WTC11 (cell line): ENCODE measurements at regions not wholly inside any gene's neighbourhood (a gene's known extent, or its start where the extent isn't known, plus 50 kb on each side); places are given as distances from the start of the nearest gene placed in this dataset.

Experiments
- ATAC-seq: fragments of 200-7000 bp; cut with Tn5 transposase; 2 replicates; pipeline ENCODE4 v1.10.0; 2021; ENCODE audit warnings: mild to moderate bottlenecking, moderate library complexity
- CTCF ChIA-PET: fragments of 300-600 bp; sonication (Branson Sonifier 250); formaldehyde crosslinking; loops from one replicate; lab custom pipeline; 2021; ENCODE audit warnings: antibody characterized with exemption; lab: Charles Lee
- POLR2A ChIA-PET: fragments of 350-600 bp; sonication (Branson Sonifier 250); formaldehyde crosslinking; loops from one replicate; lab custom pipeline; 2021; ENCODE audit warnings: antibody characterized with exemption; lab: Charles Lee
- DNase-seq: peaks from one replicate; pipeline ENCODE4 v3.0.0; 2021; ENCODE audit warnings: low spot score
- H3K27ac Mint-ChIP-seq: 2 replicates; pipeline ENCODE4 v1.8.0; 2021; ENCODE audit warnings: mixed read lengths
- H3K27me3 Mint-ChIP-seq: 2 replicates; pipeline ENCODE4 v1.8.0; 2021; ENCODE audit warnings: low read depth, mild to moderate bottlenecking, moderate library complexity, mixed read lengths
- H3K36me3 Mint-ChIP-seq: 2 replicates; pipeline ENCODE4 v1.8.0; 2021; ENCODE audit warnings: mixed read lengths
- H3K4me1 Mint-ChIP-seq: 2 replicates; pipeline ENCODE4 v1.8.0; 2022; ENCODE audit warnings: mixed read lengths
- H3K4me3 Mint-ChIP-seq: 2 replicates; pipeline ENCODE4 v1.8.0; 2021; ENCODE audit warnings: mild to moderate bottlenecking, moderate library complexity, mixed read lengths
- H3K9me3 Mint-ChIP-seq: 2 replicates; pipeline ENCODE4 v1.8.0; 2021; ENCODE audit warnings: mixed read lengths
- ARID4B ChIP-seq: sonication (generic); formaldehyde crosslinking; IDR thresholded peaks from 2 replicates; pipeline ENCODE4 v1.8.0; 2023; ENCODE audit warnings: missing genetic modification reagents, mild to moderate bottlenecking, borderline replicate concordance
- ATF1 ChIP-seq: sonication (generic); formaldehyde crosslinking; IDR thresholded peaks from 2 replicates; pipeline ENCODE4 v1.8.1; 2023; ENCODE audit warnings: mild to moderate bottlenecking, moderate library complexity, missing genetic modification reagents
- ATF3 ChIP-seq: sonication (generic); formaldehyde crosslinking; conservative IDR thresholded peaks from 2 replicates; pipeline ENCODE4 v1.8.1; 2022; ENCODE audit warnings: mild to moderate bottlenecking, missing genetic modification reagents
- CREM ChIP-seq: sonication (generic); formaldehyde crosslinking; IDR thresholded peaks from 2 replicates; pipeline ENCODE4 v1.8.1; 2022; ENCODE audit warnings: mild to moderate bottlenecking, missing genetic modification reagents, moderate library complexity
- E2F5 ChIP-seq: sonication (generic); formaldehyde crosslinking; IDR thresholded peaks from 2 replicates; pipeline ENCODE4 v1.8.1; 2022; ENCODE audit warnings: mild to moderate bottlenecking, moderate library complexity, missing genetic modification reagents
- FOXK1 ChIP-seq: sonication (generic); formaldehyde crosslinking; IDR thresholded peaks from 2 replicates; pipeline ENCODE4 v1.8.0; 2022; ENCODE audit warnings: mild to moderate bottlenecking, moderate library complexity, missing genetic modification reagents
- FOXP4 ChIP-seq: sonication (generic); formaldehyde crosslinking; IDR thresholded peaks from 2 replicates; pipeline ENCODE4 v1.8.0; 2022; ENCODE audit warnings: mild to moderate bottlenecking, missing genetic modification reagents
- GABPB1 ChIP-seq: sonication (generic); formaldehyde crosslinking; IDR thresholded peaks from 2 replicates; pipeline ENCODE4 v1.8.1; 2023; ENCODE audit warnings: mild to moderate bottlenecking, missing genetic modification reagents
- GTF2I ChIP-seq: fragments of 250-450 bp; sonication (Bioruptor Pico); conservative IDR thresholded peaks from 2 replicates; pipeline ENCODE4 v1.4.0; 2021; ENCODE audit warnings: mild to moderate bottlenecking
- MYBL2 ChIP-seq: sonication (generic); formaldehyde crosslinking; IDR thresholded peaks from 2 replicates; pipeline ENCODE4 v1.8.1; 2023; ENCODE audit warnings: mild to moderate bottlenecking, moderate library complexity, missing genetic modification reagents
- NFYB ChIP-seq: sonication (generic); formaldehyde crosslinking; conservative IDR thresholded peaks from 2 replicates; pipeline ENCODE4 v1.8.0; 2022; ENCODE audit warnings: low read depth, missing genetic modification reagents
- NR1H2 ChIP-seq: sonication (generic); formaldehyde crosslinking; IDR thresholded peaks from 2 replicates; pipeline ENCODE4 v1.9.0; 2021; ENCODE audit warnings: mild to moderate bottlenecking, moderate library complexity, missing genetic modification reagents
- RELA ChIP-seq: sonication (generic); formaldehyde crosslinking; IDR thresholded peaks from 2 replicates; pipeline ENCODE4 v1.8.1; 2022; ENCODE audit warnings: missing genetic modification reagents, mild to moderate bottlenecking, borderline replicate concordance
- USF1 ChIP-seq: sonication (generic); formaldehyde crosslinking; IDR thresholded peaks from 2 replicates; pipeline ENCODE4 v1.8.0; 2022; ENCODE audit warnings: mild to moderate bottlenecking, missing genetic modification reagents
- ZNF138 ChIP-seq: sonication (generic); formaldehyde crosslinking; conservative IDR thresholded peaks from 2 replicates; pipeline ENCODE4 v1.8.1; 2022; ENCODE audit warnings: mild to moderate bottlenecking, moderate library complexity, missing genetic modification reagents
- ZNF219 ChIP-seq: sonication (generic); formaldehyde crosslinking; IDR thresholded peaks from 2 replicates; pipeline ENCODE4 v1.8.0; 2023; ENCODE audit warnings: missing genetic modification reagents, mild to moderate bottlenecking, borderline replicate concordance
- ZNF396 ChIP-seq: fragments of 250-450 bp; sonication (Bioruptor Pico); IDR thresholded peaks from 2 replicates; pipeline ENCODE4 v1.8.0; 2021; ENCODE audit warnings: mild to moderate bottlenecking, moderate library complexity, borderline replicate concordance
- ZNF416 ChIP-seq: fragments of 250-450 bp; sonication (Bioruptor Pico); IDR thresholded peaks from 2 replicates; pipeline ENCODE4 v1.9.0; 2021; ENCODE audit warnings: mild to moderate bottlenecking, inconsistent platforms
- ZNF532 ChIP-seq: fragments of 250-450 bp; sonication (Bioruptor Pico); IDR thresholded peaks from 2 replicates; pipeline ENCODE4 v1.9.0; 2021; ENCODE audit warnings: mild to moderate bottlenecking, borderline replicate concordance

GRCh38 chr11:17154409-17155159, 53.2 kb downstream of the PIK3C2A start (continued):
- TF ChIP-seq USF1 (CRISPR knock-in tag) (no peak), RELA (CRISPR knock-in tag) (no peak)

GRCh38 chr11:17153757-17154156, 54.0 kb downstream of the PIK3C2A start:
- no peaks in the 10 kb centered on the region for H3K9me3 Mint-ChIP-seq
- peaks cover 13% of the 10 kb centered on the region for H3K4me1 Mint-ChIP-seq
- CTCF ChIA-PET, result no interaction called here
- POLR2A ChIA-PET, result interaction anchor here (0.7 kb wide), 1 partner anchor 915 kb away, joined by 3 read pairs; no protein-coding TSS in a partner anchor
- no peak for ATAC-seq
- TF ChIP-seq ZNF138 (CRISPR knock-in tag), result no peak
- TF ChIP-seq NFYB (CRISPR knock-in tag), result no peak
- no peak for TF ChIP-seq ARID4B (CRISPR knock-in tag)
- TF ChIP-seq E2F5, result no peak
- TF ChIP-seq NR1H2 (CRISPR knock-in tag), result no peak
- TF ChIP-seq ZNF396 (CRISPR knock-in tag), result no peak
- TF ChIP-seq ZNF532 (CRISPR knock-in tag), result no peak
- TF ChIP-seq GABPB1 (CRISPR knock-in tag), result no peak
- TF ChIP-seq FOXK1, result no peak
- TF ChIP-seq FOXP4 (CRISPR knock-in tag), result no peak
- TF ChIP-seq ATF1 (CRISPR knock-in tag), result no peak
- TF ChIP-seq USF1 (CRISPR knock-in tag), result no peak
- no peak for TF ChIP-seq ATF3 (CRISPR knock-in tag)
- TF ChIP-seq MYBL2 (CRISPR knock-in tag), result no peak
- TF ChIP-seq ZNF219 (CRISPR knock-in tag), result no peak
- TF ChIP-seq CREM (CRISPR knock-in tag), result no peak
- TF ChIP-seq GTF2I, result no peak
- TF ChIP-seq ZNF416 (CRISPR knock-in tag), result no peak
- TF ChIP-seq, all 79 proteins: peak for 0
- DNase-seq, result no peak
- Mint-ChIP-seq H3K27ac (no peak overlapping the region), H3K4me3 (no peak overlapping the region), H3K27me3 (no peaks in the 10 kb centered on the region), H3K36me3 (peaks cover 12% of the 10 kb centered on the region)
